CD14-positive monocyte (primary cell): ENCODE measurements at regions not wholly inside any gene's neighbourhood (a gene's known extent, or its start where the extent isn't known, plus 50 kb on each side); places are given as distances from the start of the nearest gene placed in this dataset.

Experiments
- DNase-seq, 3 donors: peaks; one replicate each; pipeline ENCODE4 v3.0.0-alpha.2; 2011 to 2022
- H2AFZ ChIP-seq: 2 replicates; pipeline ENCODE4 v1.6.0; 2012; ENCODE audit warnings: mild to moderate bottlenecking, low read depth, low read length, inconsistent platforms; ENCODE audit not compliant: insufficient read depth, poor library complexity, severe bottlenecking
- H3K27ac ChIP-seq, 2 donors: 1 replicate in 1 of 2; 2 replicates in 1 of 2; pipeline ENCODE4 v1.5.1; 2012 to 2013; ENCODE audit warnings: low read length in 2 of 2, control low read depth in 1 of 2, inconsistent platforms in 1 of 2, low read depth in 1 of 2, mild to moderate bottlenecking in 1 of 2
- H3K27me3 ChIP-seq, 2 donors: one replicate each; pipeline versions ENCODE4 v1.6.0 to v1.6.1; 2011 to 2013; ENCODE audit warnings: low read length in 2 of 2; ENCODE audit not compliant: control insufficient read depth in 2 of 2, insufficient read depth in 2 of 2
- H3K36me3 ChIP-seq, 2 donors: replicated peaks in 1 of 2; 1 replicate in 1 of 2; 2 replicates in 1 of 2; pipeline versions ENCODE4 v1.5.1 to v1.6.1; 2012 to 2013; ENCODE audit warnings: low read length in 2 of 2, control low read depth in 1 of 2, inconsistent platforms in 1 of 2, mild to moderate bottlenecking in 1 of 2; ENCODE audit not compliant: insufficient read depth in 2 of 2, control insufficient read depth in 1 of 2
- H3K4me1 ChIP-seq, 2 donors: 1 replicate in 1 of 2; 2 replicates in 1 of 2; pipeline versions ENCODE4 v1.5.1 to v1.6.1; 2012 to 2013; ENCODE audit warnings: low read length in 2 of 2, control low read depth in 1 of 2, inconsistent platforms in 1 of 2, mild to moderate bottlenecking in 1 of 2, moderate library complexity in 1 of 2; ENCODE audit not compliant: insufficient read depth in 2 of 2, control insufficient read depth in 1 of 2
- H3K4me2 ChIP-seq: replicated peaks from 2 replicates; pipeline ENCODE3; 2012; ENCODE audit warnings: low read length, moderate library complexity, mild to moderate bottlenecking; ENCODE audit not compliant: poor library complexity, severe bottlenecking; ENCODE audit errors: extremely low read depth
- H3K4me3 ChIP-seq, 3 experiments: fragments of 200-600 bp in 1 of 3; sonication (generic) in 1 of 3; replicated peaks in 1 of 3; 1 replicate in 2 of 3; 2 replicates in 1 of 3; pipeline ENCODE4 v1.5.1; 2011 to 2013; ENCODE audit warnings: low read length in 3 of 3, mild to moderate bottlenecking in 3 of 3, control low read depth in 2 of 3, low read depth in 2 of 3, inconsistent platforms in 1 of 3, moderate library complexity in 1 of 3
- H3K79me2 ChIP-seq: 2 replicates; pipeline ENCODE4 v1.6.0; 2012; ENCODE audit warnings: mild to moderate bottlenecking, control low read depth, inconsistent platforms, low read length, moderate library complexity; ENCODE audit not compliant: insufficient read depth
- H3K9ac ChIP-seq: 2 replicates; pipeline ENCODE4 v1.6.0; 2017; ENCODE audit warnings: low read length, mild to moderate bottlenecking; ENCODE audit not compliant: insufficient read depth, poor library complexity, severe bottlenecking
- H3K9me3 ChIP-seq, 2 donors: replicated peaks in 1 of 2; 1 replicate in 1 of 2; 2 replicates in 1 of 2; pipeline versions ENCODE4 v1.5.1 to v1.6.1; 2012 to 2013; ENCODE audit warnings: low read length in 2 of 2, control low read depth in 1 of 2; ENCODE audit not compliant: control insufficient read depth in 1 of 2, insufficient read depth in 1 of 2
- H4K20me1 ChIP-seq: 2 replicates; pipeline ENCODE4 v1.6.0; 2012; ENCODE audit warnings: mild to moderate bottlenecking, low read length, control low read depth, moderate library complexity; ENCODE audit not compliant: insufficient read depth
- H3K27ac Mint-ChIP-seq, 7 donors: one replicate each; pipeline ENCODE4 v1.8.0; 2020; ENCODE audit warnings: mild to moderate bottlenecking in 7 of 7, mixed read lengths in 7 of 7, moderate library complexity in 6 of 7, inconsistent platforms in 2 of 7
- H3K27me3 Mint-ChIP-seq, 3 donors: one replicate each; pipeline ENCODE4 v1.8.0; 2021 to 2022; ENCODE audit warnings: low read depth in 3 of 3, mild to moderate bottlenecking in 3 of 3, mixed read lengths in 3 of 3, moderate library complexity in 3 of 3, inconsistent platforms in 1 of 3
- H3K36me3 Mint-ChIP-seq, 2 donors: one replicate each; pipeline ENCODE4 v1.8.0; 2020; ENCODE audit warnings: mixed read lengths in 2 of 2, inconsistent platforms in 1 of 2, mild to moderate bottlenecking in 1 of 2
- H3K4me1 Mint-ChIP-seq: one replicate; pipeline ENCODE4 v1.8.0; 2020; ENCODE audit warnings: mild to moderate bottlenecking, mixed read lengths
- H3K4me3 Mint-ChIP-seq, 2 donors: one replicate each; pipeline ENCODE4 v1.8.0; 2020; ENCODE audit warnings: mild to moderate bottlenecking in 2 of 2, mixed read lengths in 2 of 2, moderate library complexity in 1 of 2
- H3K9me3 Mint-ChIP-seq, 7 donors: one replicate each; pipeline ENCODE4 v1.8.0; 2020 to 2022; ENCODE audit warnings: mixed read lengths in 7 of 7, mild to moderate bottlenecking in 6 of 7, moderate library complexity in 6 of 7, inconsistent platforms in 2 of 7
- CTCF ChIP-seq: fragments of 200-600 bp; IDR thresholded peaks from one replicate; pipeline ENCODE4 v1.8.0; 2022; ENCODE audit warnings: antibody characterized with exemption, mild to moderate bottlenecking
- WGBS: methylation state at CpG from one replicate; pipeline ENCODE4 v1.1.5; 2013; ENCODE audit warnings: missing lambda C conversion rate; ENCODE audit not compliant: insufficient coverage; 5-methylcytosine and 5-hydroxymethylcytosine counted together
- intact Hi-C, 2 donors: fragments of 100-400 bp; cut with micrococcal nuclease; formaldehyde crosslinking; loops; one replicate each; pipeline versions ENCODE4 v1.15.0 to v1.15.1; 2023

GRCh38 chr15:37246856-37247255, 146.5 kb upstream of the MEIS2 start:
- no peaks in the 10 kb centered on the region for H4K20me1 ChIP-seq
- DNase-seq = no peak
- no peaks in the 10 kb centered on the region for H3K4me1 Mint-ChIP-seq
- H3K27ac Mint-ChIP-seq = no peak overlapping the region
- H3K36me3 ChIP-seq = no peaks in the 10 kb centered on the region
- H2AFZ ChIP-seq = no peak overlapping the region
- H3K4me2 ChIP-seq = no peak overlapping the region
- no peaks in the 10 kb centered on the region for H3K4me1 ChIP-seq
- TF ChIP-seq CTCF = no peak
- no peak overlapping the region for H3K9ac ChIP-seq
- 100% methylated on average over 2 of the region's 3 CpGs for WGBS
- H3K36me3 Mint-ChIP-seq = no peaks in the 10 kb centered on the region
- H3K9me3 ChIP-seq = peaks cover 0 to 3% of the 10 kb centered on the region in 2 donors
- no peaks in the 10 kb centered on the region for H3K79me2 ChIP-seq
- peaks cover 0 to 3% (median 0%) of the 10 kb centered on the region in 7 donors for H3K9me3 Mint-ChIP-seq
- no peak overlapping the region for H3K4me3 ChIP-seq
- H3K27me3 ChIP-seq = no peaks in the 10 kb centered on the region
- no peak overlapping the region for H3K27ac ChIP-seq
- H3K27me3 Mint-ChIP-seq = no peaks in the 10 kb centered on the region
- no peak overlapping the region for H3K4me3 Mint-ChIP-seq
- intact Hi-C loops = no loop called here

GRCh38 chr15:37249249-37249648, 148.9 kb upstream of the MEIS2 start:
- Histone ChIP-seq H3K9ac (no peak overlapping the region), H3K27ac (no peak overlapping the region), H3K4me3 (no peak overlapping the region), H3K36me3 (no peaks in the 10 kb centered on the region), H3K4me1 (no peaks in the 10 kb centered on the region), H3K27me3 (no peaks in the 10 kb centered on the region), H2AFZ (no peak overlapping the region), H4K20me1 (no peaks in the 10 kb centered on the region), H3K9me3 (peaks cover 0 to 3% of the 10 kb centered on the region in 2 donors), H3K79me2 (no peaks in the 10 kb centered on the region), H3K4me2 (no peak overlapping the region)
- intact Hi-C loops = no loop called here
- H3K27me3 Mint-ChIP-seq = no peaks in the 10 kb centered on the region
- no peaks in the 10 kb centered on the region for H3K4me1 Mint-ChIP-seq
- H3K36me3 Mint-ChIP-seq = no peaks in the 10 kb centered on the region
- peaks cover 0 to 5% (median 3%) of the 10 kb centered on the region in 7 donors for H3K9me3 Mint-ChIP-seq
- no peak for TF ChIP-seq CTCF
- no peak for DNase-seq
- H3K27ac Mint-ChIP-seq = no peak overlapping the region
- H3K4me3 Mint-ChIP-seq = no peak overlapping the region
